HG03060 (cell line): ENCODE measurements at regions not wholly inside any gene's neighbourhood (a gene's known extent, or its start where the extent isn't known, plus 50 kb on each side); places are given as distances from the start of the nearest gene placed in this dataset.
"Not testable (repeated sequence)": the region's sequence is repeated elsewhere in the genome, so short reads cannot be mapped to it uniquely, and the experiment has no call there.

Experiments
- ATAC-seq: cut with Tn5 transposase; IDR thresholded peaks from one replicate; pipeline ENCODE4 v1.9.1; 2021; ENCODE audit warnings: low read depth, moderate number of reproducible peaks; ENCODE audit not compliant: unreplicated experiment

DNA sequence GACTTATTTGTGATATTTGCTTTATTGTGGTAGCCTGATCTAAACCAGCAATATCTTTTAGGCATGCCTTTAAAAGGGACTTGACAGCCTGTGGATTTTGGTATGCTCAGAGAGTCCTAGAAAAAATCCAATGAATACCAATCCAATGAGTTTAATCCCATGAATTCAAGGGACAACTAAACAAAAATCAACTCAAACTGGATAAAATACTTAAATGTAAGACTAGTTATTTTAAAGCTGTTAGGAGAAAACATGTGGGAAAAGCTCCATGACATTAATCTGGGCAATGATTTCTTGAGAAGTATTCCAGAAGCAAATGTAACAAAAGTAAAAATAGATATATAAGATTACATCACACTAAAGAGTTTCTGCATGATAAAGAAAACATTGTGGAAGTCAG, 711.5 kb upstream of the PITX2 start:
- no peak for ATAC-seq

DNA sequence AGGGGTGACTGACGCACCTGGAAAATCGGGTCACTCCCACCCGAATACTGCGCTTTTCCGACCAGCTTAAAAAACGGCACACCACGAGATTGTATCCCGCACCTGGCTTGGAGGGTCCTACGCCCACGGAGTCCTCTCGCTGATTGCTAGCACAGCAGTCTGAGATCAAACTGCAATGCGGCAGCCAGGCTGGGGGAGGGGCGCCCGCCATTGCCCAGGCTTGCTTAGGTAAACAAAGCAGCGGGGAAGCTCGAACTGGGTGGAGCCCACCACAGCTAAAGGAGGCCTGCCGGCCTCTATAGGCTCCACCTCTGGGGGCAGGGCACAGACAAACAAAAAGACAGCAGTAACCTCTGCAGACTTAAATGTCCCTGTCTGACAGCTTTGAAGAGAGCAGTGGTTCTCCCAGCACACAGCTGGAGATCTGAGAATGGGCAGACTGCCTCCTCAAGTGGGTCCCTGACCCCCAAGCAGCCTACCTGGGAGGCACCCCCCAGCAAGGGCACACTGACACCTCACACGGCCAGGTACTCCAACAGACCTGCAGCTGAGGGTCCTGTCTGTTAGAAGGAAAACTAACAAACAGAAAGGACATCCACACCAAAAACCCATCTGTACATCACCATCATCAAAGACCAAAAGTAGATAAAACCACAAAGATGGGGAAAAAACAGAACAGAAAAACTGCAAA, 714.5 kb upstream of the PITX2 start:
- ATAC-seq = not testable (repeated sequence)

DNA sequence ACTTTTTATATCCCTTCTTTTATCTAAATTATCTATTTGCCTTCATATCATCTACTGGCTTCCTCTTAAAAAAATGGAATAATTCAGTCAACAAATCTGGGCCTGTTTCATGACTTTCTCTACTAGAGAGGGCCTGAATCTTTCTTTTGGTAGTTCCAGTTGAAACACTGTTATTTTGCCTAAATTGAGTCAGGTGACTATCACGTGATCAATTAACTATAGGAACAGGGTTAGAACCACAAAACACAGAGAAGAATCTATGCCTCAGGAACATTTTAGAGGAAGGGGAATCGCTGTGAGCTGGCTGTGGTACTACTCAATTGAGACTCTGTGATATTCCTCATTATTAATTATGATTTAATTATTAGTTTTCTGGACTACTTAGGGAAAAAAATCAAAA, 736.7 kb upstream of the PITX2 start:
- no peak for ATAC-seq

DNA sequence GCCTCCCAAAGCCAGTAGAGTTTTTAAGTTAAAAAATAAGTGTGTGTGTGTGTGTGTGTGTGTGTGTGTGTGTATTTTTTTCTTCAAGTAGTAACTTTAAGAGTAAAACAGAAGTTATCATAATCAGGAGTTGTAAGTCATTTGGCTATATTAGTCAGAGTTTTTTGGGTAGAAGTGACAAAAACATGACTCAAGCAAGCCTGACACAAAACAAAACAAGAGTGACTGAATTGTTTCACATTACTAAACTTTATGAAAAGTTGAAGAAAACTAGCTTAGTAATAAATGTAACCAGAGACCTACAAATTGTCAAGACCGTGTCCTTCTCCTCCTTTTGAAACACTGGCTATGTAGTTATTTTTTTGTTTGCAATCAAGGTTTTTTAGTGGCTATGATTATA, 738.0 kb upstream of the PITX2 start:
- no peak for ATAC-seq

DNA sequence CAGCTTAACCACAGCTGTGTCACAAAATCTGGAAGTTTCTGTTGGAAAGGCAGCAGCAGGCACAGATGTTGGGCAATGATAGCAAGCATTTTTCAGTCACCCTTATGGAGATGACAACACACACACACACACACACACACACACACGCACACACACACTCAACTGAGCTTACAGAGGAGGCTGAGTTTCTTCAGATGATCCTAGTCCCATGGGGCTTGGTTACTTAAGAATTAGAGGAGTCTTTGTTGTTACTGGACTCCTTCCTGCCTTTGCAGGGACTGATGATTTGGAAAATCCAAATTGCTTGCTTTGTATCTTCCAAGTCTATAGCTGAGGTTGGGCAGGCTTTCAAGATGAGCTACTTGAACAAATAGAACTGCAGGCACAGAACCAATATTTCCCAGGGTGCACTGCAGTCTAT, 740.1 kb upstream of the PITX2 start:
- ATAC-seq = no peak

DNA sequence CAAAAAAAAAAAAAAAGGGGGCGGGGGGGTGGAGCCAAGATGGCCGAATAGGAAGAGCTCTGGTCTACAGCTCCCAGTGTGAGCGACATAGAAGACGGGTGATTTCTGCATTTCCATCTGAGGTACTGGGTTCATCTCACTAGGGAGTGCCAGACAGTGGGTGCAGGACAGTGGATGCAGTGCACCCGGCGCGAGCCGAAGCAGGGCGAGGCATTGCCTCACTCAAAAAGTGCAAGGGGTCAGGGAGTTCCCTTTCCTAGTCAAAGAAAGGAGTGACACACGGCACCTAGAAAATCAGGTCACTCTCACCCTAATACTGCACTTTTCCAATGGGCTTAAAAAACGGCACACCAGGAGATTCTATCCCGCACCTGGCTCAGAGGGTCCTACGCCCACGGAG, 755.0 kb upstream of the PITX2 start:
- not testable (repeated sequence) for ATAC-seq

DNA sequence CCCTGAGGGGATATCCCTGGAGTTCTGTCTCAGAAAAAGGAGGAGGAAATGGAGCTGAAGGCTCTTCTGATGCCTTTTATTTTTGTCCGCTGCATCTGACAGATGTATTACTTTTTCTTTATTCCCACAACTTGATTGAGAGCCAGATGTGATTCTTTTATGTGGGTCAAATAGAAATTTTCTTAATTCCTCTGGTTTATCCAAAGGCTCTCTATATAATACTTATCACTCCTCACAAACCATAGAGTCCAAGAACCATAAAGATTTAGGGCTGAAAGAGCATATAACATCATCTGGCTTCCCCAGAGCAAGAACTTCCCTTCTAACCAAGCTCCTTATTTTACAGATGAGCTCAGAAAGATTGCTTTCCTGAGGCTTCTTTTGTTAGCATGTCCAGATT, 756.7 kb upstream of the FAM241A start:
- ATAC-seq = no peak

DNA sequence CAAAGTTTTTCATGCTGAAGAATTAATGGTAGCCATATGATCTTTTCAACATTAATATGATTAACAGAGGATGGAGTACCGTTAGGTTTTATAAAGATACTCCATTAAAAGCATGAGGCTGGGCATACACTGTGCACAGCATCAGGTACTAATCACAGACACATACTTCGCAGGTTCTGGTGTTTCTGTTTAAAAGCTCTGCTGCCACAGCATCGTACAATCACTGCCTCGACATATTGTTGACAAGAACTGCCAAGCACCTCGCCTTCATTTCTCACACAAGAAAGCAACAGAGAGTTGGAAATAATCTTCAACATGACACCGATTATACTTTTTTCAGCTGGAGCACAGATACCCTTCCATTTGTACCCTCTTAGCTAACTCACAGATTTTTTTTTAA, 753.4 kb upstream of the FAM241A start:
- ATAC-seq = no peak

DNA sequence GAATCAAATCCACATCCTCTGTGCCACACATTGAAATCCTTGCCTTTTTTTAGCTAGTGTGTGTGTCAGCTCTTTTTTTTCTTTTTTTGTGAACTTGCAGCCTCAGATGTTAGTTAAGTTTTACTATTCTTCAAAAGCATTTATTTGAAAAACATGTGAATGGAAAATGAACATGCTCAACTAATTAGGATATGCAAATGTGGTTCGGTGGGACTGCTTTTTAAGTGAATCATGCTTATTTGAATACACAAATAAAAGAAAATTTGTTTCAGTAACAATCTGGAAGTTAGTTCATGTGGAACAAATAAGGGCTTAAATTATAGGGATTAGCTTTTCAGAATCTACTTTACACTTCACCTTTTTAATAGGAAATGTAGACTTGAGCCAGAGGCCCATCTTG, 751.5 kb upstream of the FAM241A start:
- ATAC-seq = no peak

DNA sequence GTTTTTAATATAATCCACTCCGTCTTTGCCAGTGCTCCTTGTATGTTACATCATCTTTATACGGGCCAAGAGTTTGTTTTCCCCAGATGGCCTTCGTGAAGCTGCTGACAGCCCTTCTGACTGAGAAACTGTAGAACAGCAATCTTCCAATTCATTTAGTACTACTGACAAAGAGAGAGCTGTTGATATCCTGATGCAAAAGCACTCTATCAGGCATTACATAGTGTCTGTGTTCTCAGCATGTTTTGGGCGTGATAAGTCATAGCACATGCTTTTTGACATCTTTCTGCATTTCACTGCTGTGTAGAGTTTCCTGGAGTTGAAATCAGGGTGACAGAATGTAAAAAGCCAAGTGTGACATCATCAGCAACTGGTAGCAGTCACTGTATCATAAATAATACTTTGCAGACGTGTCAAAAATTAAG, 746.3 kb upstream of the FAM241A start:
- no peak for ATAC-seq

DNA sequence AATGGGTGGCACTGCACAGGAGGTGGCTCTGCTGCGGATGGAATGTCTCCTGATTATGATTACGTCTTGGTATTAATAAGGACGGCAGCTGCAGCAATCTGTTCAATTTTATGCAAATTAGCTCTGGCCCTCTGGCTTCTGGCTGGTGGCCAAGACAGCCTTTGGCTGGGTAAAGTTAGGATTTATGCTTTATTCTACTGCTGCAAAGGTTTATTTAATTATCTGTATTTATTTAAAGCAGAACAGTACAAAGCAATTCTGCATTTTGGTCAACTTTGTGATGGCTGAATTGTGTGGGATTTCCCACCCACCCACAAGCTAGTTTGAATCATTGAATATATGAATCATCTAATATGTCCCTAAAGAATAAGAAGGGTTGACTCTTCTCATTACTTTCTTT, 745.6 kb upstream of the FAM241A start:
- no peak for ATAC-seq

DNA sequence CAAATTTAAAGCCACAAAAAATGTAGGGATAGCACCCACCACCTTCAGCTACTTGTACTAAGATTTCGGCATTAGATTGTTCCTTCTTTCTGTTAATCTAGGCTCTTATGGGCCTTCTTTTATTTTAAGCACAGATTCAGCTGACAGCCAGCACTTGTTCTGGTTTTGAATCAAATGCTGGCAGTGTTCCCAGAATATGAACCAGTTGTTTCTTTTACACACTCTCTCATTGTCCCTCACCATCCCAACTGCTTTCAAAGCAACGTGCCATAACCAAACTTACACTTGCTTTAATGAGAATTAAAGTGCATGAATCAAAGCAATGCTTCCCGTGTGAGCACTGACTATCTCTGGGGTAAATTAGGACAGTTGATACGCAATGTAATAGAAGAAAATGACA, 744.5 kb upstream of the FAM241A start:
- no peak for ATAC-seq

DNA sequence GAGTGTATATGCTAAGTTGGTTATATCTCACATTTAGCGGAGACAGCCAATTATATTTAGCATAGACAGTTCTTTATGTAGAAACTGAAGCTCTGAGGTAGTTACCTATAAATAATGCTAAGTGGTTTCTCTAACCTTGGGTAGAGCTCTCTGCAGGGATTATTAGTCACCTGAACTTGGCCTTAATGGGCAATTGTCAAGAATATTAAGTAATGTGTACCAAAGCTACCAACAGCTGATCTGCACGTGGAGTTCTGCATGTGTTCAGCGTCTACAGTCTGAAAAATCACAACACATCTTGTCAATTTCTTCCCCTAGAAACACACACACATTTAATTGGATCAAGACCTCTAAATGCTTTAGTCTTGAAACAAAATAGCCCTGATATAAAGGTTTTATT, 740.6 kb upstream of the FAM241A start:
- no peak for ATAC-seq

DNA sequence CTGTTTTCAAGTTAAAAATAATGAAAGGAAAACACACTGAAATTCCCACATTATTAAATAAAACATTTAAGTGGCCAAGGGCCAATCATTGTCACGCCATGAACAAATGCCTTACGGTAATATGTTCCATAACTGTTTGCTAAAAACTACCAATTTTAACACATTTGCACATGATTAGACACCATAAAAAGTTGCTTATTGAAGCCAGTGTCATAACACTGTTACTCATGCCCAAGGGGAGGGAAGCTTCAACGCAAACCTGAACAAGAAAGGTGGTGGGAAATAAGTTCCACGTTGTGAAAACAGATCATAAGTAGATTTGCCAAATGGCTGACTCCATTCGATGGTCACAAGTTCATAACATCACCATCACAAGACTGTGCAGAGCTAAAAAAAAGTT, 739.3 kb upstream of the FAM241A start:
- ATAC-seq = no peak

DNA sequence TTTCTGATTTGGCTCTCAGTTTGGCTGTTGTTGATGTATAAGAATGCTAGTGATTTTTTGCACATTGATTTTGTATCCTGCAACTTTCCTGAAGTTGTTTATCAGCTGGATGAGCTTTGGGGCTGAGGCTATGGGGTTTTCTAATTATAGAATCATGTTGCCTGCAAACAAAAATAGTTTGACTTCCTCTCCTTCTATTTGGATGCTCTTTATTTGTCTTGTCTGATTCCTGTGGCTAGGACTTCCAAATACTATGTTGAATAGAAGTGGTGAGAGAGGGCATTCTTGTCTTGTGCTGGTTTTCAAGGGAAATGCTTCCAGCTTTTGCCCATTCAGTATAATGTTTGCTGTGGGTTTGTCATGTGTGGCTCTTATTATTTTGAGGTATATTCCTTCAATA, 734.7 kb upstream of the FAM241A start:
- ATAC-seq = no peak

DNA sequence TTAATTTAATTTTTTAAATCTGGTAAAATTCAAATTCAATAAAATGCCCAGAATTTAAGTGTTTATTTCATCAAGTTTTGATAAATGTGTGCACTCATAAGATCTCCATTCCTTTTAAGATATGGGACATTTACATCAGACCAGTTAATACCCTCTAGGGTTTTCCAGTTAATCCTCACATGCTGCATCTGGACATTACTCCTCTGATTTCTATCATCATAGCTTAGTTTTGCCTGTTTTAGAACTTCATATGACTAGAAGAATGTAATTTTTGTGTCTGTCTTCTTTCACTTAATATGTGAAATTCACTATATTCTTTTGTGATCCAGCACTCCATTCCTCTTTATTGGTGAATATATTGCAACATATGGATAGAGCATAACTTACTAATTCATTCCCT, 727.7 kb upstream of the FAM241A start:
- ATAC-seq = no peak

DNA sequence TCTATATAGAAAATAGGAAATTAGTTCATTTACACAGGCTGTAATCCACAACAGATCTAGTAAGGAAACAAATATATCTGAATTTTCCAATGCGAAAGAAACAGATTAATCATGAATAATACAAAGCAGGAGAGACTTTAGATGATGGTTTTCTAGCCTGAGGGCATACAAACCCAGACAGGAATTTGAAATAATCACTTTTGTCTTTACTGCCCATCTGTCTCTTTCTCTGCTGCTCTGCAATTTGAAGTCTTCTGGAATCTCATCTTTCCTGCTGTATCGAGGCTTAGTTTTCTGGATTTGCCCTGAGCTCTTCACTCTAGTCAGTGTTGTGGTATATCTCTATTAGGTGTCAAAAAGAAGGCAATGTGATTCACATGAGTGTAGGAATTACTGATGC, 711.8 kb upstream of the FAM241A start:
- ATAC-seq = no peak

DNA sequence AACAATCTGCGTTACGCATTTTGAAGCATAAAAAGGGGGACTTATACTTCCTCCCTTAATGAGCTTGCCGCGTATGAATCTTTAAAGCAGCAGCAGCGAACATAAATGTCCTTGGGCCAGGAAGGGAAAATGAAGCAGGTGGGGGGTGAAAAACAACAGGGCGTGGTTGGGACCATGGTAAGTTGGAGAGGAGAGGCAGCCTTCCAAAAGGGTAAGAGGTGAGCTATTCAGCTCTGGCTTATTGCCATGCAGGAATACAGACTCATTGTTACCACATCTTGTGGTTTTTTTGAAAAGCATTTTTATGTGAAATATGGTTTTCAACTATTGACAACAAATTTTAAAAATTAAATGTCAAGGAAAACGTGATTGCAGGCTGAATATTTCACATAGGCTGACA, 710.7 kb upstream of the FAM241A start:
- no peak for ATAC-seq

DNA sequence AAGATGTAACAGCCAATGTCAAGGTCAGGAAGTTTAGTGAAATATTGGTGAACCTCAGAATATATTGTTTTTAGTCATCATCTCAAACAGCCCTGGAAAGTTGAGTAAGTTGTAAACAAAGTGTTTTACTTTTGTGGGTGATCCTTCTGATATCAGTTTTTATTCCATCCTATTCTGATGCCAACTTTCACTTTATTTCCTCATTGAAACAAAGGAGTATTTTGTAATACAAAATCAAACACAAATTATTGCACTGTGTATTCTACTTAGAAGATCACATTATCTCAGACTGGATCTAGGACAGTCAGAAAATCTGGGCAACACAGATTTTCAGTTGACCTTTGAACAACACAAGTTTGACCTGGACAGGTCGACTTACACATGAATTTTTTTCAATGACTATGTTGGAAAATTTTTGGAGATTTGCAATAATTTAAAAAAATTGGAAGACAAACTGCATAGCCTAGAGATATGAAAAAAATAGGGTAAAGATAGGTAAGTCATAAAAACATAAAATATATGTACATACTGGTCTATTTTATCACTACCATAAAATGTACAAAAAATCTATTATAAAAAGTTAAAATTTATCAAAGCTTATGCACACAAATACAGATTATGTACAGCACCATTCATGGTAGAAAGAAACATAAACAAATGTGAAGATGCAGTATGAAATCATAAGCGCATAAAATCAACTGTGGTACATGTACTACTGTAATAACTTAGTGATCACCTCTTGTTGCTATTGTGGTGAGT, 709.1 kb upstream of the FAM241A start:
- no peak for ATAC-seq

DNA sequence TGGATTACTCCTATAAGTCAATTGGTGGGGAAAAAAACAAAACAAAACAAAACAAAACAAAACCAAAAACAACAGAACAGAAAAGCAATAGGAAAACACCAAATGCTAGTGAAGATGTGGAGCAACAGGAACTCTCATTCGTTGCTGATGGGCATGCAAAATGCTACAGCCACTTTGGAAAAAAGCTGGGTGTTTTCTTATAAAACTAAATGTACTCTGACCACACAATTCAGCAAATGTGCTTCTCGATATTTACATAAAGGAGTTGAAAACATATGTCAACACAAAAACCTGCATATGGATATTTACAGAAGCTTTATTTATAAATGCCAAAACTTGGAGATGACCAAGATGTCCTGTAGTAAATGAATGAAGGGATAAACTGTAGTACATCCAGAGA, 703.6 kb upstream of the FAM241A start:
- no peak for ATAC-seq

DNA sequence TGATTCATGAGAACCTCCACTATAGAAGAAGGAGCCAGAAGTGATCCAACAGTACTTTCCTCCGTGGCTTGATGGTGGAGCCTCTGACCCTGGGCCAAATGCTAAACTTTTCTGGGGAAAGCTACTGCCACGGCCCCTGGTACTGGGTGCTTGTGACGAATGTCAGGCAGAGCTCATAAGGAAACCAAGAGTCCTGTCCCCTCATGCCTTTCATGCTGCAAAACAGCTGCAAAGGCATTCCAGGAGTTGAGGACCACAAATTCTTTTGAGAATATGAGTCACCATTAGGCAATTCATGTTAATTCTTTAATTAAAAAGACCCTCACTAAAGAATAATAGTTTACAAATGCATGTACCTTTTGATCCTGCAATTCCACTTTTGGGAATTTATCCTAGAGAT, 700.4 kb upstream of the FAM241A start:
- not testable (repeated sequence) for ATAC-seq

DNA sequence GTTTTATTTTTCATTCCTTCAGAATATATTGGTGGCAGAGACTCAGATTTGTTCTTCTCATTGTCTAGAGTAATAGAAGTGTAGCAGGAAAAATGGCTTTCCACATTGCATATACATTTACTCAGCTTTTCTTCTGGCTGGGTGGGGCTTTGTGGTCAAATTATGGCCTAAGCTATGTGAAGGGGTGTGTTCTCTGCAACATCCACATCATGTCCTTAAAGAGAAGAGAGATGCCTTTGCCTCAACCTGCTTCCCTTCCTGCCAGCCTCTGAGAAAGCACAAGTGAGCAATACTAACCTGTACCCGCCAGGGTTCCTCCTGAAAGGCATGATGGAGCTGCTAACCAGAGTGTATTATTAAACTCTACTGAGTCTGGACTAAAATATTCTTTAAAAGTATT, 695.6 kb upstream of the FAM241A start:
- ATAC-seq = no peak
